Panc1 (cell line): ENCODE measurements at regions not wholly inside any gene's neighbourhood (a gene's known extent, or its start where the extent isn't known, plus 50 kb on each side); places are given as distances from the start of the nearest gene placed in this dataset.

Experiments
- ATAC-seq: fragments of 200-7000 bp; cut with Tn5 transposase; 2 replicates; pipeline ENCODE4 v1.9.1; 2020; ENCODE audit warnings: mild to moderate bottlenecking, moderate library complexity
- BruUV-seq: library from RNA; stranded (reverse); fragments of 400-500 nt; replicated peaks from 2 replicates; lab custom pipeline; 2021; lab: Mats Ljungman, UMichigan
- CTCF ChIA-PET: fragments of 300-600 bp; sonication (Branson Sonifier 250); formaldehyde crosslinking; loops from one replicate; lab custom pipeline; 2022; ENCODE audit warnings: antibody characterized with exemption; lab: Charles Lee
- POLR2A ChIA-PET: fragments of 300-600 bp; sonication (Branson Sonifier 250); formaldehyde crosslinking; loops from one replicate; lab custom pipeline; 2022; ENCODE audit warnings: antibody characterized with exemption; lab: Charles Lee
- DNase-seq: peaks from one replicate; pipeline ENCODE4 v3.0.0-alpha.2; 2010; ENCODE audit warnings: low read depth, low spot score
- H3K27ac ChIP-seq: 2 replicates; pipeline ENCODE4 v1.5.1; 2011; ENCODE audit warnings: mild to moderate bottlenecking, low read length, inconsistent platforms
- H3K27me3 ChIP-seq: fragments of 200-500 bp; sonication (Bioruptor generic); 2 replicates; pipeline ENCODE4 v1.6.0; 2014; ENCODE audit warnings: low read length, inconsistent platforms; ENCODE audit not compliant: control insufficient read depth, insufficient read depth
- H3K36me3 ChIP-seq: fragments of 200-500 bp; sonication (Bioruptor generic); 2 replicates; pipeline ENCODE4 v1.5.1; 2014; ENCODE audit warnings: inconsistent platforms, mild to moderate bottlenecking, low read length, moderate library complexity; ENCODE audit not compliant: control insufficient read depth, insufficient read depth
- H3K4me1 ChIP-seq: 2 replicates; pipeline ENCODE4 v1.5.1; 2011; ENCODE audit warnings: inconsistent platforms, mild to moderate bottlenecking, low read length, moderate library complexity; ENCODE audit not compliant: control insufficient read depth, insufficient read depth
- H3K4me3 ChIP-seq, 2 experiments: 2 replicates each; pipeline ENCODE4 v1.5.1; 2011 to 2012; ENCODE audit warnings: low read depth in 2 of 2, low read length in 2 of 2, mild to moderate bottlenecking in 2 of 2, inconsistent platforms in 1 of 2, moderate library complexity in 1 of 2
- H3K9me3 ChIP-seq: fragments of 200-500 bp; sonication (Bioruptor generic); 2 replicates; pipeline ENCODE4 v1.5.1; 2014; ENCODE audit warnings: low read depth, mild to moderate bottlenecking, inconsistent platforms, low read length, moderate library complexity; ENCODE audit not compliant: control insufficient read depth, insufficient read depth
- CTCF ChIP-seq: fragments of 450-650 bp; IDR thresholded peaks from 2 replicates; pipeline ENCODE4 v1.5.1; 2017; ENCODE audit warnings: mild to moderate bottlenecking
- POLR2AphosphoS5 ChIP-seq: IDR thresholded peaks from 2 replicates; pipeline ENCODE4 v1.6.1; 2012; ENCODE audit warnings: mild to moderate bottlenecking, low read depth, low read length, moderate library complexity
- REST ChIP-seq, 2 experiments: IDR thresholded peaks; 2 replicates each; pipeline ENCODE4 v1.6.1; 2011 to 2012; ENCODE audit warnings: low read depth in 2 of 2, control low read depth in 1 of 2, low read length in 1 of 2, mild to moderate bottlenecking in 1 of 2, moderate library complexity in 1 of 2; ENCODE audit not compliant: insufficient read depth in 1 of 2
- SIN3A ChIP-seq: IDR thresholded peaks from 2 replicates; pipeline ENCODE4 v1.6.1; 2012; ENCODE audit warnings: low read depth, mild to moderate bottlenecking, low read length, moderate library complexity, borderline replicate concordance; ENCODE audit not compliant: insufficient read depth
- TCF7L2 ChIP-seq: IDR thresholded peaks from 2 replicates; pipeline ENCODE4 v1.6.1; 2011; ENCODE audit warnings: mild to moderate bottlenecking, low read depth, low read length, inconsistent platforms
- in situ Hi-C: cut with HindIII; loops from 2 replicates; pipeline ENCODE4 v1.10.0; 2016; ENCODE audit warnings: low sequenced_read_pairs, low pct_unique_long_range_greater_than_20kb
- intact Hi-C: fragments of 100-400 bp; cut with micrococcal nuclease; formaldehyde crosslinking; loops from one replicate; pipeline ENCODE4 v1.10.0; 2022; ENCODE audit not compliant: unreplicated experiment

- H3K4me1 ChIP-seq = no peaks in the 10 kb centered on the region
- H3K27ac ChIP-seq = no peak overlapping the region
- TF ChIP-seq POLR2AphosphoS5 (no peak), CTCF (no peak), TCF7L2 (no peak), SIN3A (no peak), REST (IDR thresholded peaks at IDR 0.05; ENCODE audit: insufficient read depth in 1 of 2, low read depth in 2 of 2, low read length in 1 of 2) (no peak)
- H3K4me3 ChIP-seq = no peak overlapping the region
- ATAC-seq (no peak), DNase-seq (no peak)
- H3K36me3 ChIP-seq = no peaks in the 10 kb centered on the region
- in situ Hi-C loops = no loop called here
- no peaks in the 10 kb centered on the region for H3K9me3 ChIP-seq
- H3K27me3 ChIP-seq = no peaks in the 10 kb centered on the region
- CTCF ChIA-PET = no interaction called here
- no TSS peak for BruUV-seq
- intact Hi-C loops = no loop called here
- POLR2A ChIA-PET = no interaction called here
Observed at GRCh38 chr13:83824120-83824519, 58.2 kb downstream of the SLITRK1 start.

GRCh38 chr13:83819611-83820010, 62.7 kb downstream of the SLITRK1 start:
- in situ Hi-C loops (no loop called here), intact Hi-C loops (no loop called here)
- no peak for TF ChIP-seq CTCF
- TF ChIP-seq POLR2AphosphoS5 = no peak
- no peak for TF ChIP-seq REST (IDR thresholded peaks at IDR 0.05; ENCODE audit: insufficient read depth in 1 of 2, low read depth in 2 of 2, low read length in 1 of 2)
- TF ChIP-seq TCF7L2 = no peak
- no peak for TF ChIP-seq SIN3A
- Histone ChIP-seq H3K36me3 (no peaks in the 10 kb centered on the region), H3K4me3 (no peak overlapping the region), H3K27ac (no peak overlapping the region), H3K9me3 (no peaks in the 10 kb centered on the region), H3K4me1 (no peaks in the 10 kb centered on the region), H3K27me3 (no peaks in the 10 kb centered on the region)
- DNase-seq (no peak), ATAC-seq (no peak)
- ChIA-PET POLR2A (no interaction called here), CTCF (no interaction called here)
- no TSS peak for BruUV-seq
